GM12891 (cell line): ENCODE measurements at regions not wholly inside any gene's neighbourhood (a gene's known extent, or its start where the extent isn't known, plus 50 kb on each side); places are given as distances from the start of the nearest gene placed in this dataset.

Experiments
- POLR2A ChIP-seq: IDR thresholded peaks from 2 replicates; pipeline ENCODE4 v1.6.1; 2011; ENCODE audit warnings: low read depth, low read length, control low read depth
- POLR2AphosphoS5 ChIP-seq: IDR thresholded peaks from 2 replicates; pipeline ENCODE4 v1.6.1; 2011; ENCODE audit warnings: low read depth, low read length, control low read depth

DNA sequence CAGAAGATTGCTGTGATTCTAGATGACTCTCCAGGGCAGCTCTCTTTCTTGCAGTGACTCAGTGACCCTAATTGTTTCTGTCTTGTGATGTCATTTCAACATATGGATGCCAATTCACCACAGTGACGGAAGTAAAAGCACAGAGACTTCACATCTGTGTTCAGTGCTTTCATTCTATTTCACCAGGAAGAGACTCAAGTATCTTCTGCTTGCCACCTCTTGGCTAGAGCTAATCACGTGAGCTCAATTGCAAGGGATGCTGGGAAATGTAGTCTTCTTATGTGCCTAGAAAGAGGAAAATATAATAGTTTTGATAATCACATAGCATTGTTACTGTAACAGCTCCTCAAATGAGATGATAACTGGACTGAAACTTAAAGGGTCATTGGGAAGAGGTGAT lies 453.3 kb upstream of the KLF4 start:
- TF ChIP-seq POLR2AphosphoS5 (no peak), POLR2A (no peak)
